ENCODE measurements at regions not wholly inside any gene's neighbourhood (a gene's known extent, or its start where the extent isn't known, plus 50 kb on each side); places are given as distances from the start of the nearest gene placed in this dataset.

DNA sequence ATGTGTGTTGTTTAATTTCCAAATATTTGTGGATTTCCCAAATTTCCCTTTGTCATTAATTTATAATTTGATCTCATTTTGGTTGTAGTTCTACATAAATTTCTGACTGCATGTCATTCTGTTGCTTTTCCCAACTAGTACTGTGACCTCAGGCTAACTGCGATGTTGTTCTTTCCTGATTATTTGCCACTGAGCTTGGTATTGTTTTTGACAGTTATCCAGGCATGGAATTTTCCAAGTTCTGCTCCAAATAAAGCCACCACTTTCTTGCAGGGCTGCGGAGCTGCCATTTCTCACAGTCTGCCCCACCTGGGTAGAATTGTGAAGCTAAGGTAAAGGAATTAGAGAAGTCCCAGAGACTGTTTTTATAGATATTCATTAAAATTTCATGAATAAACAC is 328.8 kb downstream of the ZNF674 start:
- Histone ChIP-seq H3K36me3 (ENCODE audit: control insufficient read depth, insufficient read depth, low read length) (no peaks in the 10 kb centered on the region), H3K27ac (ENCODE audit: low read length) (peak overlapping the region; percentile 61; the same call in 1 of the 2 replicates), H3K4me1 (ENCODE audit: control insufficient read depth, insufficient read depth, low read length) (no peaks in the 10 kb centered on the region; the same call in 1 of the 2 replicates), H3K4me3 (ENCODE audit: low read depth in 2 of 2, low read length in 2 of 2) (peak overlapping the region in 1 of 2 experiments; percentile 23; a peak in 1 of 4 replicates), H3K9me3 (ENCODE audit: control insufficient read depth, insufficient read depth, low read depth, low read length) (no peaks in the 10 kb centered on the region), H3K27me3 (ENCODE audit: control insufficient read depth, insufficient read depth, low read length) (no peaks in the 10 kb centered on the region)
- BruUV-seq (replicated peaks) = no TSS peak
- in situ Hi-C loops (cut with HindIII; ENCODE audit: low pct_unique_long_range_greater_than_20kb, low sequenced_read_pairs) = no loop called here
- TF ChIP-seq TCF7L2 (IDR thresholded peaks at IDR 0.05; ENCODE audit: low read depth, low read length) (no peak), POLR2AphosphoS5 (IDR thresholded peaks at IDR 0.05; ENCODE audit: low read depth, low read length) (no peak), SIN3A (IDR thresholded peaks at IDR 0.05; ENCODE audit: borderline replicate concordance, insufficient read depth, low read depth, low read length) (no peak)
- TF ChIP-seq, protein P1, sequence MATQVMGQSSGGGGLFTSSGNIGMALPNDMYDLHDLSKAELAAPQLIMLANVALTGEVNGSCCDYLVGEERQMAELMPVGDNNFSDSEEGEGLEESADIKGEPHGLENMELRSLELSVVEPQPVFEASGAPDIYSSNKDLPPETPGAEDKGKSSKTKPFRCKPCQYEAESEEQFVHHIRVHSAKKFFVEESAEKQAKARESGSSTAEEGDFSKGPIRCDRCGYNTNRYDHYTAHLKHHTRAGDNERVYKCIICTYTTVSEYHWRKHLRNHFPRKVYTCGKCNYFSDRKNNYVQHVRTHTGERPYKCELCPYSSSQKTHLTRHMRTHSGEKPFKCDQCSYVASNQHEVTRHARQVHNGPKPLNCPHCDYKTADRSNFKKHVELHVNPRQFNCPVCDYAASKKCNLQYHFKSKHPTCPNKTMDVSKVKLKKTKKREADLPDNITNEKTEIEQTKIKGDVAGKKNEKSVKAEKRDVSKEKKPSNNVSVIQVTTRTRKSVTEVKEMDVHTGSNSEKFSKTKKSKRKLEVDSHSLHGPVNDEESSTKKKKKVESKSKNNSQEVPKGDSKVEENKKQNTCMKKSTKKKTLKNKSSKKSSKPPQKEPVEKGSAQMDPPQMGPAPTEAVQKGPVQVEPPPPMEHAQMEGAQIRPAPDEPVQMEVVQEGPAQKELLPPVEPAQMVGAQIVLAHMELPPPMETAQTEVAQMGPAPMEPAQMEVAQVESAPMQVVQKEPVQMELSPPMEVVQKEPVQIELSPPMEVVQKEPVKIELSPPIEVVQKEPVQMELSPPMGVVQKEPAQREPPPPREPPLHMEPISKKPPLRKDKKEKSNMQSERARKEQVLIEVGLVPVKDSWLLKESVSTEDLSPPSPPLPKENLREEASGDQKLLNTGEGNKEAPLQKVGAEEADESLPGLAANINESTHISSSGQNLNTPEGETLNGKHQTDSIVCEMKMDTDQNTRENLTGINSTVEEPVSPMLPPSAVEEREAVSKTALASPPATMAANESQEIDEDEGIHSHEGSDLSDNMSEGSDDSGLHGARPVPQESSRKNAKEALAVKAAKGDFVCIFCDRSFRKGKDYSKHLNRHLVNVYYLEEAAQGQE (IDR thresholded peaks at IDR 0.05; ENCODE audit: insufficient read depth in 1 of 2, low read depth in 2 of 2, low read length in 1 of 2) = no peak
- TF ChIP-seq, protein P2, sequence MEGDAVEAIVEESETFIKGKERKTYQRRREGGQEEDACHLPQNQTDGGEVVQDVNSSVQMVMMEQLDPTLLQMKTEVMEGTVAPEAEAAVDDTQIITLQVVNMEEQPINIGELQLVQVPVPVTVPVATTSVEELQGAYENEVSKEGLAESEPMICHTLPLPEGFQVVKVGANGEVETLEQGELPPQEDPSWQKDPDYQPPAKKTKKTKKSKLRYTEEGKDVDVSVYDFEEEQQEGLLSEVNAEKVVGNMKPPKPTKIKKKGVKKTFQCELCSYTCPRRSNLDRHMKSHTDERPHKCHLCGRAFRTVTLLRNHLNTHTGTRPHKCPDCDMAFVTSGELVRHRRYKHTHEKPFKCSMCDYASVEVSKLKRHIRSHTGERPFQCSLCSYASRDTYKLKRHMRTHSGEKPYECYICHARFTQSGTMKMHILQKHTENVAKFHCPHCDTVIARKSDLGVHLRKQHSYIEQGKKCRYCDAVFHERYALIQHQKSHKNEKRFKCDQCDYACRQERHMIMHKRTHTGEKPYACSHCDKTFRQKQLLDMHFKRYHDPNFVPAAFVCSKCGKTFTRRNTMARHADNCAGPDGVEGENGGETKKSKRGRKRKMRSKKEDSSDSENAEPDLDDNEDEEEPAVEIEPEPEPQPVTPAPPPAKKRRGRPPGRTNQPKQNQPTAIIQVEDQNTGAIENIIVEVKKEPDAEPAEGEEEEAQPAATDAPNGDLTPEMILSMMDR (IDR thresholded peaks at IDR 0.05) = no peak
- ATAC-seq (no peak), DNase-seq (ENCODE audit: low read depth, low spot score) (no peak)
- ChIA-PET POLR2A (no interaction called here), CTCF (interaction anchor here (0.7 kb wide), 1 partner anchor 14 kb away, joined by 5 read pairs; no protein-coding TSS in a partner anchor)
- intact Hi-C loops (cut with micrococcal nuclease; ENCODE audit: unreplicated experiment) = no loop called here

DNA sequence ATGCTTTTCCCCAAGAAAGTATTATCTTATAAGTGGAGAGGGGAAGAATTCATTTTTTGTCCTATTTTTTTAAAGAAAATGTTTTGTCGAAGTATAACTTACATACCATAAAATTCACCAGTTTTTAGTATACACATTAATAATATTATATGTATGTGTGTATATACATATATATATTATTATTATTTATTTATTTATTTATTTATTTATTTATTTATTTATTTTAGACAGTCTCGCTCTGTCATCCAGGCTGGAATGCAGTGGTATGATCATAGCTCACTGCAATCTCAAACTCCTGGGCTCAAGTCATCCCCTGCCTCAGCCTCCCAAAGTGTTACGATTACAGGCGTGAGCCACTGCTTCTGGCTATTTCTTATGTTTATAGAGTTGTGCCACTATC is 334.1 kb downstream of the ZNF674 start:
- H3K27me3 ChIP-seq (ENCODE audit: control insufficient read depth, insufficient read depth, low read length) = no peaks in the 10 kb centered on the region
- TF ChIP-seq POLR2AphosphoS5 (IDR thresholded peaks at IDR 0.05; ENCODE audit: low read depth, low read length) = no peak
- TF ChIP-seq, protein P1 (IDR thresholded peaks at IDR 0.05; ENCODE audit: insufficient read depth in 1 of 2, low read depth in 2 of 2, low read length in 1 of 2) = no peak
- TF ChIP-seq SIN3A (IDR thresholded peaks at IDR 0.05; ENCODE audit: borderline replicate concordance, insufficient read depth, low read depth, low read length) = no peak
- TF ChIP-seq, protein P2 (IDR thresholded peaks at IDR 0.05) = no peak
- no peak for TF ChIP-seq TCF7L2 (IDR thresholded peaks at IDR 0.05; ENCODE audit: low read depth, low read length)
- in situ Hi-C loops (cut with HindIII; ENCODE audit: low pct_unique_long_range_greater_than_20kb, low sequenced_read_pairs) = no loop called here
- H3K27ac ChIP-seq (ENCODE audit: low read length) = no peak overlapping the region
- no peaks in the 10 kb centered on the region for H3K9me3 ChIP-seq (ENCODE audit: control insufficient read depth, insufficient read depth, low read depth, low read length)
- POLR2A ChIA-PET = no interaction called here
- no peak for DNase-seq (ENCODE audit: low read depth, low spot score)
- intact Hi-C loops (cut with micrococcal nuclease; ENCODE audit: unreplicated experiment) = no loop called here
- no peak for ATAC-seq
- CTCF ChIA-PET = no interaction called here
- BruUV-seq (replicated peaks) = no TSS peak
- no peaks in the 10 kb centered on the region for H3K36me3 ChIP-seq (ENCODE audit: control insufficient read depth, insufficient read depth, low read length)
- H3K4me3 ChIP-seq (ENCODE audit: low read depth in 2 of 2, low read length in 2 of 2) = no peak overlapping the region
- H3K4me1 ChIP-seq (ENCODE audit: control insufficient read depth, insufficient read depth, low read length) = no peaks in the 10 kb centered on the region; the same call in none of the 2 replicates

Measured in Panc1 (cell line).